ENCODE measurements at regions not wholly inside any gene's neighbourhood (a gene's known extent, or its start where the extent isn't known, plus 50 kb on each side); places are given as distances from the start of the nearest gene placed in this dataset.

GRCh38 chr5:28707706-28708105 is 1669.3 kb upstream of the CDH9 start (continued):
- no peak for TF ChIP-seq RARB (CRISPR knock-in tag; IDR thresholded peaks at IDR 0.05)
- no peak for TF ChIP-seq ZNF565 (CRISPR knock-in tag; conservative IDR thresholded peaks at IDR 0.05; ENCODE audit: low read depth)
- TF ChIP-seq ESRRG (CRISPR knock-in tag; IDR thresholded peaks at IDR 0.05), result no peak
- TF ChIP-seq BACH2 (CRISPR knock-in tag; IDR thresholded peaks at IDR 0.05; ENCODE audit: borderline replicate concordance), result no peak
- TF ChIP-seq GLIS3 (CRISPR knock-in tag; IDR thresholded peaks at IDR 0.05), result no peak
- no peak for TF ChIP-seq CSDC2 (CRISPR knock-in tag; IDR thresholded peaks at IDR 0.05)
- no peak for TF ChIP-seq ISL1 (CRISPR knock-in tag; IDR thresholded peaks at IDR 0.05)

DNA sequence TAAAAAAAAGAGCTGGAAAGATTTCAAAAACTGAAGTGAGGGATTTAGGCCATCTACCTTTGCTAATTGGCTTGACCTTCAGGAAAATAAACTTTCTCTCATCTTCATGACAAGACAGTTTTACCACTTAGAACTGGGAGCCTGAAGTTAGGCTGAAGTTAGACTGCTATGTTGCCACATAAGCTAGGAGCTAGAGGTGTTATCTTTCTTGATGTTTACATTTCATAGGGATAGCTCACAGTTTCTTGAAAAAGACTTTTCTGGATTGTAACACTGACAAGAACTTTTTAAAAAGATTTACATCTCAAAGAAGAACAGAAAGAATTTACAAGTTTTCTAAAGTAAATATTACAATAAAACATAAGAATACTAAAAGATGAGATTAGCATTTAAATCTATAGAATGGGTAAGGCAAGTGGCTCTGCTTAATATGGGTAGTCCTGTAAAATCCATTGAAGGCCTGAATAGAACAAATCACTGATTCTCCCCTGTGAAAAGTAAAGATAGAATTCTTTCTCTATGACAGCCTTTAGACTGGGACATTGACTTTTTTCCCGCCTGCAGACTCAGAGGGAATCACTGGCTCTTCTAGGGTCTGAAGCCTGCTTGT is 1665.4 kb upstream of the CDH9 start:
- ATAC-seq, result no peak
- no peak for TF ChIP-seq CREB5 (CRISPR knock-in tag; IDR thresholded peaks at IDR 0.05; ENCODE audit: low read depth)
- TF ChIP-seq TOX (CRISPR knock-in tag; IDR thresholded peaks at IDR 0.05; ENCODE audit: borderline replicate concordance), result no peak
- TF ChIP-seq BACH2 (CRISPR knock-in tag; IDR thresholded peaks at IDR 0.05; ENCODE audit: borderline replicate concordance), result no peak

DNA sequence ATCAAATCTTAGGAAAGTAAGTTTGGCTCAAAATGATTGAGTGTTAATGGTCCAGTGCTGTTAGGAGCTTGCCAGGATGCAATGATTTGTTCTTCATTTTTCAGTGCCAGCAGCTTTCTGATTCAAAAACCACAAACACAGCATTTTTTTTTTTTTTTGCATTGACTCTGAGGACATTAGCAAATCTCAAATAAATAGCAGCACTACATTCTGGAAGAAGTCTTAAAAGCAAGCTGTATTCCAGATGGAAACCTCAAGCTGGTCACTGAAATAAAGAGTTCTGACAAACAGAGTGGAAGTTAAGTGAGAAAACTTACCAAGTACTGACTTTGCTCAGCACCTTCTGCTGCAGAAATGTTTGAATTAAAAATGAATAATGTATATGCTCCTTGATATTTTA is 1653.1 kb upstream of the CDH9 start:
- ATAC-seq, result no peak
- TF ChIP-seq ARNTL (CRISPR knock-in tag; IDR thresholded peaks at IDR 0.05; ENCODE audit: borderline replicate concordance, low read depth) (no peak), ZFP3 (CRISPR knock-in tag; IDR thresholded peaks at IDR 0.05) (no peak), ZFP30 (CRISPR knock-in tag; IDR thresholded peaks at IDR 0.05) (no peak), GLIS3 (CRISPR knock-in tag; IDR thresholded peaks at IDR 0.05) (no peak), TCF4 (CRISPR knock-in tag; IDR thresholded peaks at IDR 0.05; ENCODE audit: borderline replicate concordance) (no peak), OSR1 (CRISPR knock-in tag; IDR thresholded peaks at IDR 0.05) (no peak), SNAI2 (CRISPR knock-in tag; IDR thresholded peaks at IDR 0.05) (no peak), ESRRG (CRISPR knock-in tag; IDR thresholded peaks at IDR 0.05) (no peak), PPARA (CRISPR knock-in tag; IDR thresholded peaks at IDR 0.05; ENCODE audit: borderline replicate concordance) (no peak), ZC3H10 (CRISPR knock-in tag; IDR thresholded peaks at IDR 0.05) (no peak), RARB (CRISPR knock-in tag; IDR thresholded peaks at IDR 0.05) (no peak), POU6F1 (CRISPR knock-in tag; IDR thresholded peaks at IDR 0.05; ENCODE audit: borderline replicate concordance, low read depth) (no peak), CREB5 (CRISPR knock-in tag; IDR thresholded peaks at IDR 0.05; ENCODE audit: low read depth) (no peak)
- TF ChIP-seq, protein P1, sequence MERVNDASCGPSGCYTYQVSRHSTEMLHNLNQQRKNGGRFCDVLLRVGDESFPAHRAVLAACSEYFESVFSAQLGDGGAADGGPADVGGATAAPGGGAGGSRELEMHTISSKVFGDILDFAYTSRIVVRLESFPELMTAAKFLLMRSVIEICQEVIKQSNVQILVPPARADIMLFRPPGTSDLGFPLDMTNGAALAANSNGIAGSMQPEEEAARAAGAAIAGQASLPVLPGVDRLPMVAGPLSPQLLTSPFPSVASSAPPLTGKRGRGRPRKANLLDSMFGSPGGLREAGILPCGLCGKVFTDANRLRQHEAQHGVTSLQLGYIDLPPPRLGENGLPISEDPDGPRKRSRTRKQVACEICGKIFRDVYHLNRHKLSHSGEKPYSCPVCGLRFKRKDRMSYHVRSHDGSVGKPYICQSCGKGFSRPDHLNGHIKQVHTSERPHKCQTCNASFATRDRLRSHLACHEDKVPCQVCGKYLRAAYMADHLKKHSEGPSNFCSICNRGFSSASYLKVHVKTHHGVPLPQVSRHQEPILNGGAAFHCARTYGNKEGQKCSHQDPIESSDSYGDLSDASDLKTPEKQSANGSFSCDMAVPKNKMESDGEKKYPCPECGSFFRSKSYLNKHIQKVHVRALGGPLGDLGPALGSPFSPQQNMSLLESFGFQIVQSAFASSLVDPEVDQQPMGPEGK (CRISPR knock-in tag; IDR thresholded peaks at IDR 0.05; ENCODE audit: borderline replicate concordance), result no peak

DNA sequence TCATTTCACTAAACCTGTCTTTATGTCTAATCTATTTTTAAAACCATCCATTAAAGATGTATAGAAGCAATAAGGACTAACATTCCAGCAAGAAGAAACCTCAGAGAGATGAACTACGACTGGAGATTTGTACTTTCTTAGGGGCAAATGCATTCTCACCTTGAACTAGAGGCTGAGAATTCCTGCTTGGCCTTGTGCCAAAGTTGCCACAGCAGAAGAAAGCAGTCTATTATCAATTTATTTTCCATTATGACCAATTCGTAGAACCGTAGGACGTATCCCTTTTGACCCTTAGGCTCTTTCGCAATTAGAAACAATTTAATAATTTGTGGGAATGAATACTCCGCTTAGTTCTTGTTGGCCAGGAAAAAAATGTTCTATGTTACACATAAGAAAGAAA is 1647.4 kb upstream of the CDH9 start:
- TF ChIP-seq TCF4 (CRISPR knock-in tag; IDR thresholded peaks at IDR 0.05; ENCODE audit: borderline replicate concordance) (no peak), POU6F1 (CRISPR knock-in tag; IDR thresholded peaks at IDR 0.05; ENCODE audit: borderline replicate concordance, low read depth) (no peak), ESRRG (CRISPR knock-in tag; IDR thresholded peaks at IDR 0.05) (no peak)
- TF ChIP-seq, protein P2, sequence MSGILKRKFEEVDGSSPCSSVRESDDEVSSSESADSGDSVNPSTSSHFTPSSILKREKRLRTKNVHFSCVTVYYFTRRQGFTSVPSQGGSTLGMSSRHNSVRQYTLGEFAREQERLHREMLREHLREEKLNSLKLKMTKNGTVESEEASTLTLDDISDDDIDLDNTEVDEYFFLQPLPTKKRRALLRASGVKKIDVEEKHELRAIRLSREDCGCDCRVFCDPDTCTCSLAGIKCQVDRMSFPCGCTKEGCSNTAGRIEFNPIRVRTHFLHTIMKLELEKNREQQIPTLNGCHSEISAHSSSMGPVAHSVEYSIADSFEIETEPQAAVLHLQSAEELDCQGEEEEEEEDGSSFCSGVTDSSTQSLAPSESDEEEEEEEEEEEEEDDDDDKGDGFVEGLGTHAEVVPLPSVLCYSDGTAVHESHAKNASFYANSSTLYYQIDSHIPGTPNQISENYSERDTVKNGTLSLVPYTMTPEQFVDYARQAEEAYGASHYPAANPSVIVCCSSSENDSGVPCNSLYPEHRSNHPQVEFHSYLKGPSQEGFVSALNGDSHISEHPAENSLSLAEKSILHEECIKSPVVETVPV (CRISPR knock-in tag; IDR thresholded peaks at IDR 0.05), result no peak
- no peak for ATAC-seq

Data from SK-N-SH treated with all-trans-retinoic acid at 6 μM for 48 hours (cell line).